ENCODE measurements at regions not wholly inside any gene's neighbourhood (a gene's known extent, or its start where the extent isn't known, plus 50 kb on each side); places are given as distances from the start of the nearest gene placed in this dataset.
A peak's percentile ranks its signal among the peaks of the same experiment; 100 is the strongest.

- Mint-ChIP-seq H3K27me3 (peaks cover 0 to 16% (median 0%) of the 10 kb centered on the region in 3 donors), H3K27ac (no peak overlapping the region), H3K4me3 (no peak overlapping the region), H3K9me3 (peaks cover 0 to 8% (median 2%) of the 10 kb centered on the region in 7 donors), H3K36me3 (no peaks in the 10 kb centered on the region), H3K4me1 (peaks cover under 1 to 3% (median under 1%) of the 10 kb centered on the region in 3 donors)
- ATAC-seq (ENCODE audit: low read depth in 2 of 2) (no peak), DNase-seq (no peak)
Observed at GRCh38 chr7:157485361-157485831, 148.6 kb downstream of the DNAJB6 start.

GRCh38 chr7:157486007-157486755 is 149.4 kb downstream of the DNAJB6 start:
- no peak for DNase-seq
- H3K4me1 Mint-ChIP-seq = peaks cover 4 to 11% (median 8%) of the 10 kb centered on the region in 3 donors
- no peaks in the 10 kb centered on the region for H3K36me3 Mint-ChIP-seq
- no peak overlapping the region for H3K27ac Mint-ChIP-seq
- peaks cover 0 to 16% (median 0%) of the 10 kb centered on the region in 3 donors for H3K27me3 Mint-ChIP-seq
- no peak for ATAC-seq (ENCODE audit: low read depth in 2 of 2)
- H3K9me3 Mint-ChIP-seq = peaks cover 0 to 16% (median 9%) of the 10 kb centered on the region in 7 donors
- no peak overlapping the region for H3K4me3 Mint-ChIP-seq

DNA sequence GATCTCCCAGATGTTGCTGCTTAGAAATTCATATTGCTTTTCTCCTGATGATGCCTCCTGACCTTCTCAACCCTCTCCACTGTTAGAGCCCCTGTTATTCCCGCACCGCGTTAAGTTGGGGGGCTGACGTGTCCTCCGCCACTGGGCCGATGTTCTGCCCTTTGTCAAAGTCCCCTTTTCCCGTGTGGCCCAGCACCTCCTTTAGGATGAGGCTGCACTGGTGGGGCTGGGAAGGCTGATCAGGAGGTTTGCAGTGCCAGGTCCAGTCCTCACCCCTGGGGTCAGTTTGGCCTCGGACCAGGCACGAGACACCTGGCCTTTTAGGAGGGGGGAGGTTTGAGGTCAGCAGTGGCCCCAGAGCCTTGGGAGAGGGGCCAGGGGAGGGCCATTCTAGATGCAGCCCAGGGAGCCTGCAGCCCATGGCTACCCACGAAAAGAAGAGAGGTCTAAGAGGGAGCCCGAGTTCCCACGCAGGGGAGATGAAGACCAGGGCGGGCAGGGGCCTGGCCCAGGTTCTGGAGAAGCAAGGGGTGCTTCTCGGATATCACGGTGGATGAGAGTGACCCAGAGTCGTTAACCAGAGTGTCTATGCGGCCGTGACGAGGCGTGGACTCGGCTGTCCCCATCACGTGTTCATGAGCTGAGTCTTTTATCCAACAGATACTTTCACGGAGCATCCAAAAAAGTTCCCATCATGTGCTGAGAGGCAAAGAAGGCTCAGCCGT is 150.4 kb downstream of the DNAJB6 start:
- H3K4me1 Mint-ChIP-seq = peaks cover 4 to 11% (median 10%) of the 10 kb centered on the region in 3 donors
- ATAC-seq (ENCODE audit: low read depth in 2 of 2) (no peak), DNase-seq (no peak)
- peaks cover 0 to 21% (median 11%) of the 10 kb centered on the region in 7 donors for H3K9me3 Mint-ChIP-seq
- peak overlapping the region in 1 of 8 donors; percentile 48 for H3K4me3 Mint-ChIP-seq
- peaks cover 0 to 16% (median 0%) of the 10 kb centered on the region in 3 donors for H3K27me3 Mint-ChIP-seq
- H3K27ac Mint-ChIP-seq = peak overlapping the region in 1 of 6 donors; percentile 24
- H3K36me3 Mint-ChIP-seq = no peaks in the 10 kb centered on the region

DNA sequence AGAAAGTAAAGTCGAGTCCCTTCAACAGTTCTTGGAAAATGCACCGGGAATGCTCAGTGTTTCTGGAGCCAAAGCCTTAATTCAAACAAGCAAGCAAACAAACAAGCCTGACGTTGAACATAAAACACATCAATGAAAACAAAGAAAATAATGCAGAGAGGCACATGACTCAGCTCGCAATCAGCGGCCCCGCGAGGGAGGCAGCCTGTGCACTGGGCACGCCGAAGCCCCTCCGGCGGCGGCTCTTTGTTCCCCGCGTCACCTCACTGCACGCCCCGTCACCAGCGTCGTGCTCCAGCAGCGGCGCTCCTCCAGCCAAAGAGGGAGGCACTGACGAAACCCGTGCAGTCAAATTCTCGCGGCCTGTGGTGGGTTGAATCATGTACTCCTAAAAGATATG is 151.5 kb downstream of the DNAJB6 start:
- Mint-ChIP-seq H3K27ac (no peak overlapping the region), H3K36me3 (no peaks in the 10 kb centered on the region), H3K4me1 (peaks cover 4 to 11% (median 10%) of the 10 kb centered on the region in 3 donors), H3K9me3 (peaks cover 0 to 27% (median 14%) of the 10 kb centered on the region in 7 donors), H3K27me3 (peaks cover under 1 to 20% (median 2%) of the 10 kb centered on the region in 3 donors), H3K4me3 (no peak overlapping the region)
- DNase-seq (no peak), ATAC-seq (ENCODE audit: low read depth in 2 of 2) (no peak)

GRCh38 chr7:157488966-157489365 is 152.2 kb downstream of the DNAJB6 start:
- Mint-ChIP-seq H3K4me3 (peak overlapping the region in 1 of 8 donors; percentile 15), H3K36me3 (no peaks in the 10 kb centered on the region), H3K9me3 (peaks cover 3 to 29% (median 13%) of the 10 kb centered on the region in 7 donors), H3K27me3 (peaks cover 8 to 27% (median 9%) of the 10 kb centered on the region in 3 donors), H3K4me1 (peaks cover 4 to 11% (median 10%) of the 10 kb centered on the region in 3 donors), H3K27ac (no peak overlapping the region)
- DNase-seq (no peak), ATAC-seq (ENCODE audit: low read depth in 2 of 2) (no peak)
